ENCODE measurements at regions not wholly inside any gene's neighbourhood (a gene's known extent, or its start where the extent isn't known, plus 50 kb on each side); places are given as distances from the start of the nearest gene placed in this dataset.

- no peak for DNase-seq
Observed at GRCh38 chr2:15868704-15869103, 71.6 kb upstream of the MYCN start.

DNA sequence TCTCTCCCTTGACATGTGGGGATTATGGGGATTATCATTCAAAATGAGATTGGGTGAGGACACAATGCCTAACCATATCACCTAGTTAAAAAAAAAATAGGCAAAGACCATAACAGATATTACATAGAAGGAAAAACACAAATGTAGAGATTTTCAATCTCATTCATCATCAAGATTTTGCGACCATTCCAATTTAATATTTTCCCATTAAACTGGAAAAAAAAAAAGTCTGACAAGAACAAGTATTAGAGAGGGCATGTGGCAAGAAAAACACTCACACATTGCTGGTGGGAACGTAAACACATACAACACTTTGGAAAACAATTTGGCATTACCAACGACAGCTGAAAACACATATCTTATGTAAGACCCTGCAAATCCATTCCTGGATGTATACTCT lies 71.0 kb upstream of the MYCN start:
- no peak for DNase-seq

DNA sequence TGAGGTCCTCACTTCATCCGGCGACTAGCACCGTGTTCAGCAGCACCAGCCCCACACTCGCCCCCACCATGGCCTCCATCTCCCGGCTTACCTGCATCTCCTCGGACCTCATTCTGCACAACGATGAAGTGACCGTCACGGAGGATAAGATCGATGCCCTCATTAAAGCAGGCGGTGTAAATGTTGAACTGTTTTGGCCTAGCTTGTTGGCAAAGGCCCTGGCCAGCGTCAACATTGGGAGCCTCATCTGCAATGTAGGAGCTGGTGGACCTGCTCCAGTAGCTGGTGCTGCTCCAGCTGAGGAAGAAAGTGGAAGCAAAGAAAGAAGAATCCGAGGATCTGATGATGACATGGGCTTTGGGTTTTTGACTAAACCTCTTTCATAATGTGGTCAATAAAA lies 70.5 kb upstream of the MYCN start:
- DNase-seq: no peak

DNA sequence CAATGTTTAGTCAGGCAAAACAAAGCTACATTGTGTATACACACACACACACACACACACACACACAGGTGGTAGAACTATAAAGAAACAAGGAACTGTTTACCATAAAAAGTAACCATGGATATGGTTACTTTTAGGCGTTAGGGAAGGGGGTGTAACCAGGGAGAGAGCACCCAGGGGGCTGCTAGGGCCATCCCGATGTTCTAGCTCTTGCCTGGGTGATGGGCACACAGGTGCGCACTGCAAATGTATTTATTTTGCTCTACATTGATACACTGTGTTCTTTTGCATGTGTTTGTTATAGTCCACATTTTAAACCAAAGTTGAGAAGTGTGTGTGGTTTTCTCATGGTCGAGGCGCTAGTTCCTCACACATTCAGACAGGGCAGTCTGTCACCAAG lies 69.8 kb upstream of the MYCN start:
- no peak for DNase-seq

DNA sequence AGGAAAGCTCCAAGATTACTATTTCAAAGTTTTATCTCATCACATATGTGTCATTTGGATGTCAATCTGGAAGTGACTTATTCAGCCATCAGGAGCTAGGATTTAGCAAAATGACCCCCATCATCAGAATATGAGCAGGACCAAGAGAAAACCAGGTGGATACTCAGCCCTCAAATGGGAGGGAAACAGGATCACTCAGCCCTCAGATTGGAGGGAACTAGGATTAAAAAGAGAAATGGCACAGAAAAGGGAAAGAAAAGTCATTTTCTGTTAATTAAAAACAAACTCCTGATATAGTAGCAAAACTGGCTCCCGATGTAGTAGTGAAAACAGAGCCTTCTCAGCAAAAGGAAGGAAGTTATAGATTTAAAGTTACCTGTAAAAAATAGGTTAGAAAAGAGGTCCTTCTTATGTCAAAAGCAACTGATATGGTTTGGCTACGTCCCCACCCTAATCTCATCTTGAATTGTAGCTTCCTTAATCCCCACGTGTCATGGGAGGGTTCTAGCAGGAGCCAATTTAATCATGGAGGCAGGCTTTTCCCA lies 69.0 kb upstream of the MYCN start:
- no peak for DNase-seq

GRCh38 chr2:15872854-15873253 lies 67.5 kb upstream of the MYCN start:
- no peak for DNase-seq

- no peak for DNase-seq
Observed at GRCh38 chr2:15874321-15874720, 66.0 kb upstream of the MYCN start.

- no peak for DNase-seq
Observed at GRCh38 chr2:15874854-15875804, 65.2 kb upstream of the MYCN start.

DNA sequence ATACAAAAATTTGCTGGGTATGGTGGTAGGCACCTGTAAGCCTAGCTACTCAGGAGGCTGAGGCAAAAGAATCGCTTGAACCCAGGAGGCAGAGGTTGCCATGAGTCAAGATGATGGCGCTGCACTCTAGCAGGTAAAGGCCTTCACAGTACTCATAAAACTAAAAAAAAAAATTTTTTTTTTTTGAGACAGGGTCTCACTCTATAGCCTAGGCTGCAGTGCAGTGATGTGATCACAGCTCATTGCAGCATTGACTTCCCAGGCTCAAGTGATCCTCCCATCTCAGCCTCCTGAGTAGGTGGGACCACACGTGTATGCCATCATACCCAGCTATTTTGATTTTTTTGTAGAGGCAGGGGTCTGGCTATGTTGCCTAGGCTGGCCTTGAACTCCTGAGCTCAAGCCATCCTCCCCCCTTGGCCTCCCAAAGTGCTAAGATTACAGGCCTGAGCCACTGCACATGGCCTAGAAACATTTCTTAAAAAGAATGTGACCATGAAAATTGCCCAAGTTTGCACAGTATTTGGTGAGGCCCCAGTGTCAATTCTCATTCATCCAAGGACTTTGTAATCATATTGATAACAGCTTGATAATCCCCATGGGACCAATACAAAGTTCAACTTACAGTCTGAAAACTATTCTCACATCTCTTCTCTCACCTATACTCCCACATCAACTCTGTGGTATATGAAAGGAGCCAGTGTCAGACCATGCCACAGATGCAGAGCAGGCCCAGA lies 64.2 kb upstream of the MYCN start:
- no peak for DNase-seq

DNA sequence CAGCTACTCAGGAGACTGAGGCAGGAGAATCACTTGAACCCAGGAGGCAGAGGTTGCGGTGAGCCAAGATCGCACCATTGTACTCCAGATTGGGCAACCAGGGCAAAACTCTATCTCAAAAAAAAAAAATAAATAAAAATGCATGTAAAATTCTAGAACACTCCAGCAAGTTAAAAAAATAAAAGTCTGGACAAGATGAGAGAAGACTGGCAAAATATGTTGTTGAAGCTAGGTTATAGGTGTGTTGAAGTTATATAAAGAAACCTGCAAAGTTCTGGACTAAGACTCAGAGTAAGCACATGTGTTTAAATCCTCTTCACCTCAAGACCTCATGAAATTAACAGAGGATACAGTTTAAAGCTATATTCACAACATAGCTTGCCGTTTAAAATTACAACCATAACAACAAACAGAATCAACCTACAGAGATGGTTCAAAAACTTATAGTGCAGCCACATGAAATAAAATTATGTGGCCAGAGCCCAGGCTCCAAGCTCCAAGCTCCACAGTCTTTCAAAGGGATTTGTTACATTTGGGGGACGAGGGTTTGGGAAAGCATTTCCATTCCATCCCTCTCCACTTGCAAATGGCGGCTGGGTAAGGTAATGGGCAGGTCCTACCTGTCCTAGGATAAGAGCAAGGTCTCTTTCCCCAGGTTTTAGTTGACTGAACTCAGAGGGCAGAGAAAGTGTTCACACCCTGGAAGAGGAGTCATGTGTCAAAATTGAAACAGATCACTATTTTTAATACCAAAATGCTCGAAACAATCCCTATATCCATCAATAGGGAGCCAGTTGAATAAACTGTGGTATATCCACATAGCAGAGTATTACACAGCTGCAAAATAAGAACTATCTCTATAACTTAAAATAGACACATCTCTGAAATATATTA lies 59.9 kb upstream of the MYCN start:
- DNase-seq: no peak

DNA sequence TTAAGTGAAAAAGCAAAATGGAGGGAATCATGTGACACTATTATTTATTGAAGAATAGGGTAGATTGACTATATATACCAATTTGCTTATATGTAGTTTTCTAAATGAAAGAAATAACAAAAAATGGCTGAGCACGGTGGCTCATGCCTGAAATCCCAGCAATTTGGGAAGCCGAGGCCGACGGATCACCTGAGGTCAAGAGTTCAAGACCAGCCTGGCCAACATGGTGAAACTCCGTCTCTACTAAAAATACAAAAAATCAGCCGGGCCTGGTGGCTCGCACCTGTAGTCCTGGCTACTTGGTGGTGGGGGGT lies 59.3 kb upstream of the MYCN start:
- DNase-seq: no peak

DNA sequence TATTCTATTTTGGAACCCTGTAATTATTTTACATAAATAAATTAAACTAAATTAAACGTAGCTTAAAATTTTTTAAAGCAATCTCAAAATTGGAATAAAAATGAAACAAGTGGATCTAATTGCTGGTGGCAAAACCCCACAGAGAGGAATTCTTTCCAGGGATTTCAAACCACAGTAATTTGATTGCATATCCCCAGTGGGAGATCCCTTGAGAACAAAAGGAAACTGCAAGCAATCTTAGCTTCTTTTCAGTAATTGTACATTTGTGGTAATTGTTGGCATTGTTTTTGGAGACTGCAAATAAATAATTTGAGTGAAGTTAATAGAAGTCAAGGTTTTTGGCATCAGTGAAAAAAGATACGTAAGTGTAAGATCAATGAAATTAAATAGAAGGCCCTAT lies 58.7 kb upstream of the MYCN start:
- DNase-seq: no peak

- no peak for DNase-seq
Observed at GRCh38 chr2:15882761-15883497, 57.4 kb upstream of the MYCN start.

GRCh38 chr2:15883684-15884083 lies 56.7 kb upstream of the MYCN start:
- DNase-seq: no peak

DNA sequence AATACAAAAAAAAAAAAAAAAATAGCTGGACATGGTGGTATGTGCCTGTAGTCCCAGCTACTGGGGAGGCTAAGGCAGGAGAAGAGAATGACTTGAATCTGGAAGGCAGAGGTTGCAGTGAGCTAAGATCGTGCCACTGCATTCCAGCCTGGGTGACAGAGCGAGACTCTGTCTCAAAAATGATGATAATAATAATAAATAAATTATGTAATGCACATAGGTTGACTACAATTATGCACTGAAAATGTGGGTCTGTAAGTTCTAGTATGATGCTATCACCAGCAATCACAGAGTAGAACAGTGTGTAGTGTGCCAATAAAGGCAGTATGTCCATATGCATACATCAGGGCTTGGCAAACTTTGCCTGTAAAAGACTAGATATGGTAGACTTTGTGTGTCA lies 55.6 kb upstream of the MYCN start:
- no peak for DNase-seq

DNA sequence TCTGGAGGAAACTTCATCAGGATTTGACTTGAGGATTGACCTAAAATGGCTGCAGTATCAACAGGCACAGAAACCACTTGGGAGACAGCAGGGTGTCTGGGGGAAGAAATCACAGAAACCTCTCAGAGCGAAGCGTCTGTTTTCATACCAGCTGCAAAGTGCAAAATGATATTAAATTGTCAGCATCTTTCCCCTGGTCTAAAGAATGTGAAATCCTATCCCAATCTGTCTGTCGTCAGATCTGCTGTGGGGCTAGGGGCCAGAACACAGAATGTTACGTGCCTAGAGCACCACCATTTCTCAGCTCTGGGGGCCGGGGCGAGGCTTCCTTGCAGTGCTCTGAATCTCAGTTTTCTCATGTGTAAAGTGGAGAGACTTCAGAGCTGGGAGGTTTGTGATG lies 54.1 kb upstream of the MYCN start:
- DNase-seq: no peak

GRCh38 chr2:15889442-15890123 lies 50.8 kb upstream of the MYCN start:
- no peak for DNase-seq

DNA sequence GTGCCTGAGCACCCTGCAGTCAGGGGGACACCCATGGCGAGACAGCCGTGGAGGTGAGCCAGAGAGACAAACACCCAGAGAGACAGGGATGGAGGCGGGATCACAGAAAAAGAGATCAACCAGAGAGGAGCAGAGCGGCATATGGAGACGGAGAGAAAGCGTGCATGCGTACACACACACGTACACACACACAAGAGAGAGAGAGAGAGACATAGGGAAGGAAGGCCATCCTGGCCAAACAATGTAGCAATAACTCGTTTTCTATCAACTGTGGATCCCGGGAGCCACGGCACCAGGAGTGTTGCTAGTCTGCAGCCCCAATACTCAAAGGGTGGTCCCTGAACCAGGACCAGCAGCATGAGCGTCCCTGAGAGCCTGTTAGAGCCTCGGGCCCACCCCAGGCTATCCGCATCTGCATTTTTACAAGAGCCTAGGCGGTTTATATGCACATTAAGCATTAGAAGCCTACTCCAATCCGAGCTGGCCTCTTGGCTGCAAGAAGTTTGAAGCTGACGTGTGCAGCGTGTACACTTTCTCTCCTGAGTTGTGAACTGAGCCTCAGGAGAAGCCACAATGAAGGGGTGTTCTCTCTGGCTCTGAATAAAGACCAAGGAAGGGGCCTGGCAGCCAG lies 50.1 kb upstream of the MYCN start:
- no peak for DNase-seq
